Esophagus muscularis mucosa (tissue), 4 donors: ENCODE measurements at regions not wholly inside any gene's neighbourhood (a gene's known extent, or its start where the extent isn't known, plus 50 kb on each side); places are given as distances from the start of the nearest gene placed in this dataset.

Experiments
- EP300 ChIP-seq: sonication (generic); formaldehyde crosslinking; IDR thresholded peaks from one replicate; pipeline ENCODE4 v1.6.1; 2017; ENCODE audit warnings: antibody characterized with exemption
- POLR2A ChIP-seq: fragments of 450-650 bp; IDR thresholded peaks from one replicate; pipeline ENCODE4 v1.6.1; 2017; ENCODE audit warnings: antibody characterized with exemption, moderate library complexity, mild to moderate bottlenecking, low read depth
- POLR2AphosphoS5 ChIP-seq, 2 donors: sonication (generic); formaldehyde crosslinking; IDR thresholded peaks; one replicate each; pipeline ENCODE4 v1.6.1; 2017; ENCODE audit warnings: antibody characterized with exemption in 2 of 2
- TF ChIP-seq, protein P1 (sequence below), 3 experiments: fragments of 200-600 bp in 2 of 3; fragments of 450-650 bp in 1 of 3; sonication (generic) in 2 of 3; IDR thresholded peaks; one replicate each; pipeline ENCODE4 v1.5.1; 2017 to 2019; ENCODE audit warnings: antibody characterized with exemption in 3 of 3, mild to moderate bottlenecking in 2 of 3, moderate library complexity in 1 of 3

DNA sequence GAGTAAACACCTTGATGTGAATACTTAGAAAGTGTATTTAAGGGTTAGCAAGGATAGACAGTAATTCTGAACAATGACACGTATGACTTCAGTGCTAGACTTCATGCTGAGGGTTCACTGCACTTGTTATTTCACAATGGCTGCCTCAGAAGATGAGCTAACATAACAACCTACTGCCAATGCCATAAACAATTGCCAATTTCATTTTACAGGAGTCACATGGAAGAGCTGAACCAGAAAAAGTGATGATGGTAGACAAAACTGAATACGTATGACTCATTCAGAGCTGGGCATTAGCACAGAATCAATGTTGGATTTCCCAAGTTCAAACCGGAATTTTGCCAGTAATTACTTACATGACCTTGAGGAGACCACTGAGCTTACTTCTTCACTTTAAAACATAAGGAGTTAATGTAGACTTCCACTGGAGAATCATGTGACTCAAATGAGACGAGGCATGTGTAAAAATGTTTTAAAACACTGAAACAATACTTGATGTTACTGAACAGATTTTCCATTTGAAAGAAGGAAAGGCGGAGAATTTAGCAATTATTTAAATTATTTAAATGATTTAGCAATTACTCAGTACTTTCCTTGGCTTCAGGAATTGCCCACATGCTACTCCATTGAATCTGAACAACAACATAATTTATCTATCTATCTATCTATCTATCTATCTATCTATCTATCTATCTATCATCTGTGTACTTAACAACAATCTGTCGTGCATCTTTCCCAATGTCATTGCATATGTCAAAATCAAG is 868.5 kb upstream of the SLIT2 start:
- TF ChIP-seq POLR2A = no peak
- TF ChIP-seq, protein P1, sequence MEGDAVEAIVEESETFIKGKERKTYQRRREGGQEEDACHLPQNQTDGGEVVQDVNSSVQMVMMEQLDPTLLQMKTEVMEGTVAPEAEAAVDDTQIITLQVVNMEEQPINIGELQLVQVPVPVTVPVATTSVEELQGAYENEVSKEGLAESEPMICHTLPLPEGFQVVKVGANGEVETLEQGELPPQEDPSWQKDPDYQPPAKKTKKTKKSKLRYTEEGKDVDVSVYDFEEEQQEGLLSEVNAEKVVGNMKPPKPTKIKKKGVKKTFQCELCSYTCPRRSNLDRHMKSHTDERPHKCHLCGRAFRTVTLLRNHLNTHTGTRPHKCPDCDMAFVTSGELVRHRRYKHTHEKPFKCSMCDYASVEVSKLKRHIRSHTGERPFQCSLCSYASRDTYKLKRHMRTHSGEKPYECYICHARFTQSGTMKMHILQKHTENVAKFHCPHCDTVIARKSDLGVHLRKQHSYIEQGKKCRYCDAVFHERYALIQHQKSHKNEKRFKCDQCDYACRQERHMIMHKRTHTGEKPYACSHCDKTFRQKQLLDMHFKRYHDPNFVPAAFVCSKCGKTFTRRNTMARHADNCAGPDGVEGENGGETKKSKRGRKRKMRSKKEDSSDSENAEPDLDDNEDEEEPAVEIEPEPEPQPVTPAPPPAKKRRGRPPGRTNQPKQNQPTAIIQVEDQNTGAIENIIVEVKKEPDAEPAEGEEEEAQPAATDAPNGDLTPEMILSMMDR (IDR thresholded peaks at IDR 0.05) = no peak
- TF ChIP-seq POLR2AphosphoS5 (IDR thresholded peaks at IDR 0.05) = no peak
- no peak for TF ChIP-seq EP300
